Liver (tissue), 8 donors: ENCODE measurements at regions not wholly inside any gene's neighbourhood (a gene's known extent, or its start where the extent isn't known, plus 50 kb on each side); places are given as distances from the start of the nearest gene placed in this dataset.

Experiments
- DNase-seq: peaks from one replicate; pipeline ENCODE4 v3.0.0-alpha.2; 2017; ENCODE audit warnings: low spot score
- H3K27ac ChIP-seq, 2 donors: one replicate each; pipeline ENCODE4 v1.7.0; 2013; ENCODE audit warnings: inconsistent platforms in 2 of 2, low read length in 2 of 2, control low read depth in 1 of 2, low read depth in 1 of 2, mild to moderate bottlenecking in 1 of 2
- H3K27me3 ChIP-seq, 4 donors: one replicate each; pipeline versions ENCODE4 v1.6.1 to v1.7.0; 2013; ENCODE audit warnings: low read length in 3 of 4, inconsistent platforms in 1 of 4, mild to moderate bottlenecking in 1 of 4, moderate library complexity in 1 of 4; ENCODE audit not compliant: control insufficient read depth in 4 of 4, insufficient read depth in 4 of 4
- H3K36me3 ChIP-seq, 4 donors: one replicate each; pipeline versions ENCODE4 v1.6.1 to v1.7.0; 2013; ENCODE audit warnings: low read length in 3 of 4, mild to moderate bottlenecking in 3 of 4, low read depth in 1 of 4, moderate library complexity in 1 of 4; ENCODE audit not compliant: control insufficient read depth in 4 of 4, insufficient read depth in 3 of 4
- H3K4me1 ChIP-seq, 4 donors: one replicate each; pipeline versions ENCODE4 v1.6.1 to v1.7.0; 2013; ENCODE audit warnings: low read length in 3 of 4, mild to moderate bottlenecking in 3 of 4, moderate library complexity in 1 of 4; ENCODE audit not compliant: control insufficient read depth in 4 of 4, insufficient read depth in 4 of 4
- H3K4me3 ChIP-seq, 3 donors: one replicate each; pipeline versions ENCODE4 v1.6.1 to v1.7.0; 2013; ENCODE audit warnings: low read length in 3 of 3, control low read depth in 1 of 3, low read depth in 1 of 3, mild to moderate bottlenecking in 1 of 3
- H3K9ac ChIP-seq, 2 donors: one replicate each; pipeline ENCODE4 v1.7.0; 2013; ENCODE audit warnings: low read length in 2 of 2, mild to moderate bottlenecking in 2 of 2, moderate library complexity in 2 of 2, control low read depth in 1 of 2, low read depth in 1 of 2
- H3K9me3 ChIP-seq, 4 donors: one replicate each; pipeline versions ENCODE4 v1.6.1 to v1.7.0; 2013; ENCODE audit warnings: low read length in 3 of 4; ENCODE audit not compliant: control insufficient read depth in 4 of 4
- ATF3 ChIP-seq: IDR thresholded peaks from 2 replicates; pipeline ENCODE4 v1.6.1; 2016; ENCODE audit warnings: antibody characterized with exemption
- CTCF ChIP-seq: fragments of 150-350 bp; IDR thresholded peaks from 2 replicates; pipeline ENCODE4 v1.5.1; 2017; ENCODE audit warnings: improper control_type of control experiment, low read depth, low read length; ENCODE audit not compliant: missing input control
- EGR1 ChIP-seq, 2 donors: IDR thresholded peaks; 2 replicates each; pipeline ENCODE4 v1.6.1; 2016 to 2018; ENCODE audit warnings: antibody characterized with exemption in 2 of 2, low read depth in 2 of 2
- FOXA1 ChIP-seq: IDR thresholded peaks from 2 replicates; pipeline ENCODE4 v1.6.1; 2016; ENCODE audit warnings: antibody characterized with exemption
- FOXA2 ChIP-seq: IDR thresholded peaks from 2 replicates; pipeline ENCODE4 v1.6.1; 2016; ENCODE audit warnings: antibody characterized with exemption
- GABPA ChIP-seq, 2 donors: IDR thresholded peaks in 1 of 2; conservative IDR thresholded peaks in 1 of 2; 2 replicates each; pipeline ENCODE4 v1.6.1; 2016; ENCODE audit warnings: antibody characterized with exemption in 2 of 2, mild to moderate bottlenecking in 1 of 2, moderate library complexity in 1 of 2
- HNF4A ChIP-seq, 2 donors: conservative IDR thresholded peaks; 2 replicates each; pipeline ENCODE4 v1.6.1; 2016; ENCODE audit warnings: antibody characterized with exemption in 2 of 2, mild to moderate bottlenecking in 2 of 2
- HNF4G ChIP-seq: IDR thresholded peaks from 2 replicates; pipeline ENCODE4 v1.6.1; 2016; ENCODE audit warnings: antibody characterized with exemption
- JUND ChIP-seq, 2 donors: IDR thresholded peaks; 2 replicates each; pipeline ENCODE4 v1.6.1; 2016; ENCODE audit warnings: antibody characterized with exemption in 2 of 2
- NR2F2 ChIP-seq: IDR thresholded peaks from 2 replicates; pipeline ENCODE4 v1.6.1; 2016; ENCODE audit warnings: antibody characterized with exemption
- RAD21 ChIP-seq, 2 donors: IDR thresholded peaks; 2 replicates each; pipeline ENCODE4 v1.6.1; 2016; ENCODE audit warnings: antibody characterized with exemption in 2 of 2, mild to moderate bottlenecking in 2 of 2
- REST ChIP-seq: IDR thresholded peaks from 2 replicates; pipeline ENCODE4 v1.6.1; 2016; ENCODE audit warnings: antibody characterized with exemption, mild to moderate bottlenecking
- RXRA ChIP-seq, 2 donors: IDR thresholded peaks; 2 replicates each; pipeline ENCODE4 v1.6.1; 2017 to 2018; ENCODE audit warnings: antibody characterized with exemption in 2 of 2, mild to moderate bottlenecking in 1 of 2
- SP1 ChIP-seq: IDR thresholded peaks from 2 replicates; pipeline ENCODE4 v1.6.1; 2018; ENCODE audit warnings: antibody characterized with exemption, mild to moderate bottlenecking
- TAF1 ChIP-seq: conservative IDR thresholded peaks from 2 replicates; pipeline ENCODE4 v1.6.1; 2016; ENCODE audit warnings: antibody characterized with exemption, mild to moderate bottlenecking
- YY1 ChIP-seq: IDR thresholded peaks from 2 replicates; pipeline ENCODE4 v1.6.1; 2016; ENCODE audit warnings: antibody characterized with exemption, mild to moderate bottlenecking
- ZBTB33 ChIP-seq: IDR thresholded peaks from 2 replicates; pipeline ENCODE4 v1.6.1; 2016; ENCODE audit warnings: antibody characterized with exemption
- WGBS: extraction: QIAGEN DNeasy Blood & Tissue Kit; methylation state at CpG from one replicate; pipeline ENCODE4 v1.1.7; 2013; 5-methylcytosine and 5-hydroxymethylcytosine counted together
- donor health status: healthy.
- donor health status: healthy.
- donor health status: healthy.
- donor health status: healthy.
- donor health status: healthy.

- H3K9ac ChIP-seq = no peak overlapping the region
- no peak overlapping the region for H3K4me3 ChIP-seq
- no peaks in the 10 kb centered on the region for H3K4me1 ChIP-seq
- 86% methylated on average over 13 of the region's 13 CpGs for WGBS
- no peaks in the 10 kb centered on the region for H3K9me3 ChIP-seq
- no peak for DNase-seq
- H3K27ac ChIP-seq = no peak overlapping the region
- no peaks in the 10 kb centered on the region for H3K36me3 ChIP-seq
- H3K27me3 ChIP-seq = no peaks in the 10 kb centered on the region
- TF ChIP-seq SP1 = no peak
- no peak for TF ChIP-seq GABPA (IDR thresholded peaks at IDR 0.05 in 1 of 2, conservative IDR thresholded peaks at IDR 0.05 in 1 of 2)
- TF ChIP-seq HNF4G = no peak
- no peak for TF ChIP-seq NR2F2
- TF ChIP-seq JUND (IDR thresholded peaks at IDR 0.05) = no peak
- TF ChIP-seq ATF3 = no peak
Observed at GRCh38 chr22:47276991-47277390, 514.5 kb downstream of the TBC1D22A start.

GRCh38 chr22:47276450-47276820, 514.0 kb downstream of the TBC1D22A start:
- no peak overlapping the region for H3K4me3 ChIP-seq
- no peaks in the 10 kb centered on the region for H3K36me3 ChIP-seq
- 80% methylated on average over 9 of the region's 9 CpGs for WGBS
- H3K27ac ChIP-seq = no peak overlapping the region
- DNase-seq = no peak
- H3K27me3 ChIP-seq = no peaks in the 10 kb centered on the region
- H3K4me1 ChIP-seq = no peaks in the 10 kb centered on the region
- H3K9ac ChIP-seq = no peak overlapping the region
- H3K9me3 ChIP-seq = no peaks in the 10 kb centered on the region
- TF ChIP-seq FOXA1 (no peak), CTCF (no peak), JUND (IDR thresholded peaks at IDR 0.05) (no peak), RAD21 (IDR thresholded peaks at IDR 0.05) (no peak), SP1 (no peak), ZBTB33 (no peak), REST (no peak), ATF3 (no peak), HNF4A (conservative IDR thresholded peaks at IDR 0.05) (no peak), EGR1 (IDR thresholded peaks at IDR 0.05; ENCODE audit: low read depth in 2 of 2) (no peak), NR2F2 (no peak), TAF1 (no peak), GABPA (IDR thresholded peaks at IDR 0.05 in 1 of 2, conservative IDR thresholded peaks at IDR 0.05 in 1 of 2) (no peak), FOXA2 (no peak), HNF4G (no peak), YY1 (no peak), RXRA (IDR thresholded peaks at IDR 0.05) (no peak)
